CD4-positive, alpha-beta T cell treated with Interleukin-12 subunit alpha and Interleukin-12 subunit beta, for 1 hour (primary cell): ENCODE measurements at regions not wholly inside any gene's neighbourhood (a gene's known extent, or its start where the extent isn't known, plus 50 kb on each side); places are given as distances from the start of the nearest gene placed in this dataset.
"Not testable (repeated sequence)": the region's sequence is repeated elsewhere in the genome, so short reads cannot be mapped to it uniquely, and the experiment has no call there.

Source experiments
- DNase-seq: peaks from one replicate; pipeline ENCODE4 v3.0.0-alpha.2; 2020

DNA sequence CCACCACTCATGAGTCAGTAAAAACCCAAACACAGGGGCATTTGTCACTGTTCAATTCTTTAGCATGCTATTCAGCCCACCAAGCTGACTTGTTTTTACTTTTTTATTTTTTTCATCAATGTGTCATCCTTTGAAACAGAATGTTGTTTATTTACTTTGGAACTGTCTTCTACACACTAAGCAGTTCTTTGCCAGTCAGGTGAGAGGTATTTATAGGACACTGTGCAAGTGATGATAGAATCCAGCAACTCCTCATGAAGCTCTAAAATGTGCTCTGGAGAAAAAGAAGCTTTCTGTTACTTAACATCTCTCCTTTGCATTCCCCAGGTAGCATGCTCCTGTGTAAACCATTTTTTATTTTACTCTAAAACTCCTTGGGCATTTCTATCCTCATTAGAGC, 582.0 kb upstream of the TMPRSS15 start:
- DNase-seq, result no peak

DNA sequence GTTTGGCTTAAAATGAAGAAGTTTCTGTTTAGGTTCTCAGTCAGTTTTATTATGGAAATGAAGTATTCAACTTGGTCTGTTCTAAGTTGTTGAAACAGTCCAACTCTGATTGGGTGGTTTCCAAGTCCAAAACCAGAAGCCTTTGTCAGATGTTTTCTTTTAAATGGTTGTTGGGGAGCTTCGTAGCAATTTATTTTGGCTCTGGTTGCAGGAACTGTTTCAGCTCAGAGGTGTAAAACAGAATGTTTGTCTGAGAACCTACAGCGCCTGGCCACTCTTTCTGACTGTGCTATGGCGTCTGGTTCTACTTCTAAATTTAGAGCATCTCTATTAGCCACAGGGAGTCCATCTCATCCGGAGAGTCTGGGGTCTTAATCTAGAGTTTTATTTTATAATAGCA, 582.6 kb upstream of the TMPRSS15 start:
- no peak for DNase-seq

- no peak for DNase-seq
Measured at GRCh38 chr21:18987520-18988026, 584.0 kb upstream of the TMPRSS15 start.

DNA sequence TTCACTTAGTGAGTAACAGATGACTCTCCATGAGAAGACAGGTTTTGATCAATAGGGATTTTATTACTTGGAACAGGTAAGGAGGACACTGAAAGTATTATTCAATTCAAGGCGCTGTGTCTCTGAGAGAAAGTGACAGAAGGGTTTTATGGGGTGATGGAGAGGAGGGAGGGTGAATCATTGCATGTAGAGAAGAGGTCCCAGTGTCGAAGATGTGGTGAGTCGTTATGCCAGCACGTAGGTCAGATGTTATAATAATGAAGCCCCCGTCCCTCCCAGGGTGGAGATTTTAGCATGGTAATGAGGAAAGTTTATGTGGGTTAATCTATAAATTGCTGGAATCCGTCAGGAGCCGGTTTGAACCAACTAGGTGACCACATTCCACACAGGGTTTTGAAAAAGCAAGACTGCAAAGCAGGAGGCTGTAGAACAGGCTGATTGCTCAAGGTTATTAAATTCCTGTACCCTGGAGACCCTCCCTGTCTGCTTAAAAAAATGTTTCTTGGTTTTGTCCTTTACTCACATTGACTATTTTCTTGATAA, 586.4 kb upstream of the TMPRSS15 start:
- DNase-seq, result no peak

GRCh38 chr21:18991846-18992245, 588.3 kb upstream of the TMPRSS15 start:
- DNase-seq, result no peak

GRCh38 chr21:19010251-19010650, 606.7 kb upstream of the TMPRSS15 start:
- DNase-seq, result no peak

GRCh38 chr21:19010996-19011395, 607.4 kb upstream of the TMPRSS15 start:
- DNase-seq, result no peak

DNA sequence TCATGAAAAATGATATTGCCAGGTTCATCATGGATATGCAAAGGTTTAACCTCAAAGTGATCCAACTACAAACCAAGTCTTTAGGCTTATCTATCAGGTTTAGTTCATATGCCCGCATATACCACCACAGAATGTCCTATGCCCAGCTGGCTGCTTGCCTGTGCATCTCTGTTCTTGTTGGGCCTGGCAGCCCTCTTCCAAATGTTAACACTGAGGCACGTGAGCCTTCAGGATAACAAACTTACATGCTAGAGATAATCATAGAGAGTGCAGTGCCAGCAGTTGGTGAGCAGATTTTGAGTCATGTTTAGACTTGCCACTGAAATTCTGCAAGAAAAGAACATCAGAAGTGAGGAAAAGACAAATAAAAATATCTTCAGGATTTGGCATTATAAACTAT, 607.9 kb upstream of the TMPRSS15 start:
- no peak for DNase-seq

GRCh38 chr21:19013916-19014315, 610.3 kb upstream of the TMPRSS15 start:
- no peak for DNase-seq

DNA sequence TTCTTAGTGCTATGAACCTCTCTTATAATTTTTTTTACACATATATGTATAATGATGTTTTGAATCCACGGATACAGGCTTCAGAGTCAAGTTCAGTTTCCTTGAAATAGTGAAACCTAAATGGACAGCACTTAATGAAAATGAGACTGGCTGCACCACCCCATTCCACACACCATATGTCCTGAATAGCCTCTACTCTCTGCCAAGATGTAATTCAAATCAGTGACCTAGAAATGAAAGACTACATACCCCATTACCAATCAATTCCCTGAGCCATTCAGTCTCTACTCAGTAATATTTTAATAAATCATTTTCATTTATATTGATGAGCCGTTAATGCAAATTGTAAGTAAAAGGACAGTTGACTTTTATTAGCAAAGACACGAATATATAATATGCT, 614.9 kb upstream of the TMPRSS15 start:
- DNase-seq, result no peak

GRCh38 chr21:19022978-19023377, 619.4 kb upstream of the TMPRSS15 start:
- DNase-seq, result no peak

DNA sequence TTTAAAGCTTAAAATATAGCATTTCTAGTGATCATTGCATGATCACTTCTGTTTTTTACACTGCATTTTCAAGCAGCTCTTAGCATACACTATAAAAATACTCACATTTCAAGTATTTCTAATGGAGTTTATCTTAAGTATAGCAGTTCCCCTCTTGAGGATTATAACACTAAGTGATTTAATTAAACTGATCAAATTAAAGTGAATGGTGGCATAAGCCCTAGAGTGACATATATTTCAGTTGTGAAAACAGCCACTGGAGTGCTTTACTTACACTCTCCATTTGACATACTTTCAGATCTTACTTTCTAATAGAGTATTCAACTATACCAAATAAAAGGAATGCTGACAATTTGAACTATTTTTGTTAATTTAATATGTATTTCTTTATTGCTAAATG, 623.3 kb upstream of the TMPRSS15 start:
- no peak for DNase-seq

DNA sequence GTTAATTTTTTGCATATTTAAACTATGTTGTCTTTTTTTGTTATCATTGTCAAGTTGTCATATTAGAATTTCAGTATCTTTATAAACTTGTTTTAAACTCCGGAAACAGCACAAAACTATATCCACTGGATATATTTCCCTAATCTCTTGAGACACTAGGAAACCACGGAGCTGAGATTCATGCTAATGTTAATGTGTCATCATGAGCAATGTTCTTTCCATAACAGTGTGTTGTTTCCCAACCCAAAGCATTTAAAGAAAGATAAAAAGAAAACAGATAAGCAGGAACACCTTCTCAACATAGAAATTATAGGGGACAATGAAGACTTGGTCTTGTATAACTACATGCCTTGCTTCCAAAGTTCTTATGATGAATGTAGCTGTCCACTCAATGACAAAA, 626.2 kb upstream of the TMPRSS15 start:
- no peak for DNase-seq

GRCh38 chr21:19031953-19032352, 628.4 kb upstream of the TMPRSS15 start:
- DNase-seq, result no peak

DNA sequence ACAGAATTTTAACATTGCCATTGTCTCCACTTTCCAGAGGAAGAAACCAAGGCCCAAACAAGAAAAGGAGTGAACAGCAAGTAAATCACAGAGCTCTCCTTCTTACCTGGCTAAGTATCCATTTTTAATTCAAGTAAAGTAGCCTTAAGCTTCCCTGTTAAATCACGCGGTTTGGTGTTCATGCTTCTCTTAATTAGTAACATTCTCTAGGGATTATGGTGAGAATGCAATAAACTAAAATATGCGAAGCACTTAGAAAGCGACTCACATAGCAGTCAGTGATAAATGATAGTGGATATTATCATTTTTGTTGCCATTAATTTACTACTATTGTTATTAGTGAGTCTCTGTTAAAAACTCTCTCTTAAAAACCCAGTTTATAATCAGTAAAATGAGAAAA, 630.5 kb upstream of the TMPRSS15 start:
- DNase-seq, result no peak

- no peak for DNase-seq
Measured at GRCh38 chr21:19034560-19034959, 631.0 kb upstream of the TMPRSS15 start.

GRCh38 chr21:19045876-19046275, 642.3 kb upstream of the TMPRSS15 start:
- no peak for DNase-seq

GRCh38 chr21:19048098-19048672, 644.6 kb upstream of the TMPRSS15 start:
- DNase-seq, result no peak

DNA sequence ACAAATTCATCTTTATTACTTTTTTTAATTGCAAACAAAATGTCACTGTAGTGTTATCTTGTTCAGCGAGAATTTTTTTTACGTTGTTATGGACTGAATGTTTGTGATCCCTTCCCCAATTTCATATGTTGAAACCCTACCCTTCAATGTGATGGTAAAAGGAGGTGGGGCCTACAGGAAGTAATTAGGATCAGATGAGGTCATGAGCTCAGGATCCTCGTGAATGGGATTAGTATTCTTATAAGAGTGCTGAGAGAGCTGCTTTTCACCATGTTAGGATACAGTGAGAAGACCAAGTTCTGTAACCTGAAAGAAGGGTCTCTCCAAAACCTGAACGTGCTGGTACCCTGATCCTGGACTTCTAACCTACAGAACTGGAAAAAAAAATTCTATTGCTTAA, 646.0 kb upstream of the TMPRSS15 start:
- no peak for DNase-seq

GRCh38 chr21:19065164-19065563, 661.6 kb upstream of the TMPRSS15 start:
- no peak for DNase-seq

DNA sequence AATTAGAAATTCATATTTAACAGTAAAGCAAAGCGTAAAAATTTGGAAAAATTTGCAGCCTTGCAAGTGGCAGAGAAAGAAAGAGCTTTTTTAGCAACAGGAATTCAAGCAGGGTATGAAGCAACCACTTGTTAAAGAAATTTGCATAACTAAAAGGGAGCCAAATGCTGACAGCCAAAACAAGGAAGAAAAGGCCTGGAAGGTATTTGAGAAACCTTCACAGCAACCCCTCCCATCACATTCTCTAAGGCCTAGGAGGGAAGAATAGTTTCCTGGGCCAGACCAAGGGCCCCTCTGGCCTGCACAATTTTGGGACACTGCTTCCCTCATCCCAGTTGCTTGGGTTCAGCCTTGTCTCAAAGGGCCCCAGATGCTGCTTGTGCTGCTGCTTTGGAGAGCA, 672.4 kb upstream of the TMPRSS15 start:
- no peak for DNase-seq

DNA sequence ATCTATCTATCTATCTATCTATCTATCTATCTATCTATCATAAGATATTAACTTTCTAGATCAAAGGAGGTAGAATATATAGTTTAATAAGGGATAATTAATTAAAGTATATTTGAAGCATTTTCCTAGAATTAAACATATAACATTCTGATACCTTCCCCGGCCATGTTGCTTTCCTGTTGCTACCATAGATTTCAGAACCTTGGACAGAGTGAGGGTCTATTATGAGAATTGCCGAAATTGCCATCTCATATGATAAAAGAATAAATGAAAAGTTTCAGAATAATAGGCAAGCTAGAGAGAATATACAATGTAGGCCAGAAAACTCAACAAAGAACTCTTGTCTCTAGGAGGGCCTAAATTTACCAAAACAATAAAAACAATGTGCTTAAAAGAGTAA, 706.1 kb upstream of the TMPRSS15 start:
- DNase-seq, result no peak

- DNase-seq, result not testable (repeated sequence)
Measured at GRCh38 chr21:19119259-19119658, 715.7 kb upstream of the TMPRSS15 start.

DNA sequence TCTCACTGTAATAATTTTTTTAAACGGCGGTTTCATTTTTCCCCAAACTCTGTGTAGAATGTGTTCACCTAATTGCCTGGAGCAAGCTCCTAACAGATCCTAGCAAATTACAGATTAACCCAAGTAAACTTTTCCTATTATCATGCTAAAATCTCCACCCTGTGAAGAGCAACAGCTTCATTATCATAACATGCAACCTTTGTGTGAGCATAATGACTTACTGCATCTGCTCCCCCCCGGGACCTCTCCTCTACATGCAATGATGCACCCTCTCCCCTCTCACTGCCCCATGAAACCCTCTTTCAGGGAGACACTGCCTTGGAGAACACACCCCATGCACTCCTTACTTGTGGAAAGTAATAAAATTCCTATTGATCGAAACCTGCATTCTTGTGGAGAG, 717.0 kb upstream of the TMPRSS15 start:
- DNase-seq, result no peak

- no peak for DNase-seq
Measured at GRCh38 chr21:19122356-19122755, 718.8 kb upstream of the TMPRSS15 start.
